ENCODE measurements at regions not wholly inside any gene's neighbourhood (a gene's known extent, or its start where the extent isn't known, plus 50 kb on each side); places are given as distances from the start of the nearest gene placed in this dataset.
"Not testable (repeated sequence)": the region's sequence is repeated elsewhere in the genome, so short reads cannot be mapped to it uniquely, and the experiment has no call there.

- not testable (repeated sequence) for DNase-seq
Measured at GRCh38 chr4:8965896-8966295, 94.3 kb upstream of the HMX1 start.

- DNase-seq: not testable (repeated sequence)
Measured at GRCh38 chr4:8964201-8964788, 92.7 kb upstream of the HMX1 start.

DNA sequence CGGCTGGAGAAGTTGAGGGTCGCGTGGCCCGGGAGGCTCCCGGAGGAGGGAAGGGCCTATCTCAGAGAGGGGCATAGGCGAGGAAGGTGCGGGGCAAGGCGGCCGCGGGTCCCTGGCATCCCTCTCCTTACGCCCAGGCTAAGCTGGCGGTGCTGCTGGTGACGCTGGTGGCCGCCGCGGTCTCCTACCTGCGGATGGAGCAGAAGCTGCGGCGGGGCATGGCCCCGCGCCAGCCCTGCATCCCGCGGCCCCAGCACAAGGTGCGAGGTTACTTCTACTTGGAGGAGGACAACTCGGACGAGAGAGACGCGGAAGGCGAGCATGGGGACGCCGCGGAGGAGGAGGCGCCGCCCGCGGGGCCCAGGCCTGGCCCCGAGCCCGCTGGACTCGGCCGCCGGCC, 91.9 kb upstream of the HMX1 start:
- DNase-seq: not testable (repeated sequence)

DNA sequence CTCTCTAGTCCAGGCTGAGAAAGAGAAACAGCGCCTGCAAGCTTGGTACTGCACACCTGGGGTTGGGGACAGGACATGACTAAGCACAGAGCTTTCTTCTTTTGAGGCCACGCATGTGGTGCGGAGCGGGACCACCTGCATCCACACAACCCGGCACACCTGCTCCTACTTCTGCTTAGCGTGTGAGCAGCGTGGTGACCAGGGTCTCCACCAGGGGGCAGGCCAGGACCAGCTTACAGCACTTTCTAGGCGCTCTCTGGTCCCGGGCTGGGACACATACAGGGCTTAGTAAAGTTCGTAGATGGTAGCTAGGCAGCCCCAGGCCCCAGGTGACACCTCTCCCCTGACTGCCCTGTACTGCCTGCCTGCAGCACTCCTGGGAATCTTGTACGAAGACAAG, 89.7 kb upstream of the HMX1 start:
- peak; percentile 61 for DNase-seq

DNA sequence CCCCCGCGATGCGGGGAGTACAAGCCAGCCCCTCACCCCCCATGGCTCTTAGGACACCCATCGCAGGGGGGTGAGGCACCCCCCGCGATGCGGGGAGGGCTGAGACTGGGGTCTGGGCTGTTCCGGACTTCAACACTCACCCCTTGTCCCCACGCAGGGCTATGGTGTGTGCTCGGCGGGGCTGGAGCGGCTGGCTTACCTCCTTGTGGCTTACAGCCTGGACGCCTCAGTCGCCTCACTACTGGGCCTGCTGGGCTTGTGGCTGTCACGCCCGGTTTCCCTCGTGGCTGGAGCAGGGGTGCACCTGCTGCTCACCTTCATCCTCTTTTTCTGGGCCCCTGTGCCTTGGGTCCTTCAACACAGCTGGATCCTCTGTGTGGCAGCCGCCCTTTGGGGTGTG, 87.8 kb upstream of the HMX1 start:
- not testable (repeated sequence) for DNase-seq

GRCh38 chr4:8954001-8954400, 82.4 kb upstream of the HMX1 start:
- DNase-seq: not testable (repeated sequence)

- DNase-seq: not testable (repeated sequence)
Measured at GRCh38 chr4:8952791-8953190, 81.2 kb upstream of the HMX1 start.

GRCh38 chr4:8952109-8952508, 80.5 kb upstream of the HMX1 start:
- not testable (repeated sequence) for DNase-seq

- DNase-seq: not testable (repeated sequence)
Measured at GRCh38 chr4:8945506-8945905, 73.9 kb upstream of the HMX1 start.

- not testable (repeated sequence) for DNase-seq
Measured at GRCh38 chr4:8943367-8943766, 71.7 kb upstream of the HMX1 start.

GRCh38 chr4:8942088-8942487, 70.4 kb upstream of the HMX1 start:
- DNase-seq: not testable (repeated sequence)

DNA sequence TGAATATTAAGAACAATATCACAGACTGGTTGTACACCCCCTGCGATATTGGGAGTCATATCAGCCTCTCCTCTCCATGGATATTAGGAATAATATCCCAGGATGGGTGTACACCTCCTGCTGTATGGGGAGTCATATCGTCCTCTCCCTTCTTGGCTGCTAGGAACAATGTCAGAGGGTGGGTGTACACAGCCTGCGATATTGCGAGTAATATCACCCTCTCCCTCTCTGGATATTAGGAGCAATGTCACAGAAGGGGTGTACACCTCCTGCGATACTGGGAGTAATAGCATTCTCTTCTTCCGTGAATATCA, 69.8 kb upstream of the HMX1 start:
- not testable (repeated sequence) for DNase-seq

GRCh38 chr4:8940792-8941491, 69.3 kb upstream of the HMX1 start:
- DNase-seq: no peak

DNA sequence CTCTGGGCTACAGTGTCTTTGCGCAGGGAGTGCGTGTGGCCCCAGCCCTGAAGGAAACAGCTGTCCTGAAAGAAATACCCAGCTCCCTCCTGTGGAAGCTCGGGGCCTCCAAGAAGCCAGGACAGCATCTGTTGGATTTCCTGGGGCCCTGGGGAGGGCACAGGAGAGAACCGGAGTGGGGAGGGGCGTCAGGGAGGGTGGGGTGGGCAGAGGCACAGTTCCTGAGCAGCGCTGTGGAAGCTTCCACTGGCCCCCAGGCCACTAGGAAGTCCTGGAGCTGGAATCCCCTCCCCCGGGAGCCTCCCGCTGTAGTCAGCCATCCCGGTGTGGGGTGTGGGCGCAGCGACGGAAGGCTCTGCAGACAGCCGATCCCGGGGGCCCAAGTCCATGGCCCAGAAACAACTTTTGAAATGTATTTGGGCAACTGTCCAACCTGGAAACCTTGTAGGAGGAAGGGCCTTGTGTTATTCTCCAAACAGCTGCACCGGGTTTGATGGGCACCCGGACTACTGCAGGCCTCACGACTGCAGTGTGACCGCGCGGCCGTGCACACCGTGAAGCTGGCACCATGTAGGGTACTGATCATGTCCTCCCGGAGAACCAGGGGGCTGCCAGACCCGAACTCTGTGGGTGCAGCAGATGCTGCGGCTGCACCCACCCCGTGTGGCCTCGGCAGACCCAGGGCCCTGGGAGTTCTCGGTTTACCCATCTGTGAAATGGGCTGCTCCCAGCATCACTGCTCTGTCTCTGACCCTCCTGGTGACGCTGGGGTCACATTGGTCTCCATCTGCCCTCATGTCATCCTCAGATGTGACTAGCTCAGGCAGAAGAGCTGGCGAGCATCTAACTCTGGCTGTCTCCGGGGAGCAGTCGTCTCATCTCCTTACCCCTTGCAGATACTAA, 68.5 kb upstream of the HMX1 start:
- DNase-seq: no peak

DNA sequence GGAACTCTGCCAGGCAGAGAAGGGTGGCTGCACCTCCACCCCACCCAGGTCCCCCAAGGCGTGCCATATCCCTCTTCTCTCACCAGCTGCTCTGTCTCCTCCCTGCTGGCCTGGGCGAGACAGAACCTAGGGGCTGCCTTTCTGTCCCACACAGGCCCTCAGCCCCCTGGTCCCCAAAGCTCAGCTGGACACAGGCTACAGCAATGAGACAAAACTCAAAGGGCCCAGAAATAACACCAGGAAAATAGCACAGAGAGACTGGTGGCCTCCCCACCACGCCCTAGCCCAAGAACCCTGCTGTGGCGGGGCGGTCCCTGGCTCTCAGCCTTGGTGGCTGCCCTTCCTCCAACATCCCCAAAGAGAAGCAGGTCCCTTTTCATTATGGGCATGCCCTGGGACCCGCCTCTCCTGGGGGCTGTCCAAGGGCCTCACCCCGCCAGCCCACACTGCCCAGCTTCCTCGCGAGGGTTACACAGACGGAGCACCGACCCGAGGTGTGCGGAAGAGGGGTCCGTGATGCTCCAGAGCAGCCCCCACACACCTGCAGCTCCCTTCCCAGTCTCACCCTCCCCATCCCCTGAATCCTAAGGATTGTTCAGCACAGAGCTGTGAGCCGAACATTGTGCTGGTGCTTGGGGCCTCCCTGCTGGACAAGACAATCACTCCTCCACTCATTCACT, 67.7 kb upstream of the HMX1 start:
- DNase-seq: no peak

DNA sequence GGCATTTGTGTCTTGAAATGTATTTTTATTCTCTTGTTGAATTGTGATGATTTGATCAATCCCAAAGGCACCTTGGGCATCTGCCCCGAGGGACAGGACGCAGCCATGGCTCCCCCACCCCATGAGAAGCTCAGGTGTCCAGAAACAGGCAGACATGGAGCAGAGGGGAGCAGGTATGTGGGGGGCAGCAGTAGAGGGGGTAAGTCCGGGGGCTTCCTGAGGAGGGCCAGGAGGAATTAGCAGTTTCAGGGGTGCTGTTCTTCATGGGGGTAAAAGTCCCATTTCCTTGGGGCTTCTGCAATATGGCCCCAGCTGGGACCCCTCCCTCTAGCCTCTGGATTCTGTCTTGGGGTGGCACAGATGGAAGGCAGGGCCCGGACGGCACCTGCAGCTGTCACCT, 67.0 kb upstream of the HMX1 start:
- DNase-seq: no peak

- no peak for DNase-seq
Measured at GRCh38 chr4:8938137-8938536, 66.5 kb upstream of the HMX1 start.

- peak; percentile 1 for DNase-seq
Measured at GRCh38 chr4:8932884-8933283, 61.2 kb upstream of the HMX1 start.

GRCh38 chr4:8928074-8928473, 56.4 kb upstream of the HMX1 start:
- DNase-seq: no peak

DNA sequence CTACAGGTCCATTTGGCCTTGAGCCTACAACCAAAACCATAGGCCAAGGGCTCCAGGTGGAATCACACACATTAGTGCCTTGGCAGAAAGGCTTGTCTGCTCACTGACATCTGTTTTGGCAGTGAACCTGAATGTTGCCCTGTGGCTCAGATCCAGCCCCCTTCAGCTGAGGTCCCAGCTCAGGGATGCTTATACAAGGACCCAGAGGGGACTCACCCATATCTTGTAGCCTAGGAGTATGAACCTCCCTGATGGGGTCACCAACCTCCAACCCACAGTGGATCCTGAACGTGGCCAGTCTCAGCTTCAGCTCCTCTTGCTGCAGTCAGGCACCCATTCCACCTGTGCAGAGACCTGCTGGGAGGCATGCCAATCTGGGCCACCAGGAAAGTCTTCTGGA, 50.8 kb upstream of the HMX1 start:
- DNase-seq: no peak

DNA sequence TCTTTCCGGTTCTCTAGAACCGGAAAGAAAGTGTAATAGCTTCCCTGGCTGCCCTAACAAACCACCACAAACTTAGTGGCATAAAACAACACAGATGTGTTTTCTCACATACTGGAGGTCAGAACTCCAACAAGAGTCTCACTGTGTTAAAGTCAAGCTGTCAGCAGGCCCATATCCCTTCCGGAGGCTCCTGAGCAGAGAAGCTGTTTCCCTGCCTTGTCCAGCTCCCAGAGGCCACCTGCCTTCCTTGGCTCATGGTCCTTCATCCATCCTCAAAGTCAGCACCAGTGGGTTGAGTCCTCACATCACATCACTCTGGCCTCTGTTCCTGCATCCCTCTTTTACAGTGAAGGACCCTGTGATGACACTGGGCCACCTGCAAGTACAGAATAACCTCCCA, 49.8 kb upstream of the HMX1 start:
- no peak for DNase-seq
